Fibroblast of villous mesenchyme (primary cell): ENCODE measurements at regions not wholly inside any gene's neighbourhood (a gene's known extent, or its start where the extent isn't known, plus 50 kb on each side); places are given as distances from the start of the nearest gene placed in this dataset.
"Not testable (repeated sequence)": the region's sequence is repeated elsewhere in the genome, so short reads cannot be mapped to it uniquely, and the experiment has no call there.

Experiments
- DNase-seq: peaks from one replicate; pipeline ENCODE4 v3.0.0-alpha.2; 2010; ENCODE audit warnings: low read depth
- H3K4me3 ChIP-seq: 2 replicates; pipeline ENCODE4 v1.5.1; 2011; ENCODE audit warnings: low read depth, mild to moderate bottlenecking, low read length
- CTCF ChIP-seq: IDR thresholded peaks from 2 replicates; pipeline ENCODE4 v1.5.1; 2012; ENCODE audit warnings: low read depth, mild to moderate bottlenecking, low read length; ENCODE audit not compliant: insufficient read depth

- H3K4me3 ChIP-seq = peak overlapping the region; percentile 33
- peak; percentile 6 for DNase-seq
- TF ChIP-seq CTCF = no peak
Measured at GRCh38 chr6:132115714-132116366, 164.7 kb upstream of the CCN2 start.

- H3K4me3 ChIP-seq = no peak overlapping the region
- TF ChIP-seq CTCF = no peak
- DNase-seq = no peak
Measured at GRCh38 chr6:132114201-132114825, 163.1 kb upstream of the CCN2 start.

GRCh38 chr6:132109752-132110151 is 158.6 kb upstream of the CCN2 start:
- DNase-seq, H3K4me3 ChIP-seq: not testable (repeated sequence)

GRCh38 chr6:132107896-132108295 is 156.7 kb upstream of the CCN2 start:
- no peak for DNase-seq
- TF ChIP-seq CTCF = no peak
- H3K4me3 ChIP-seq = no peak overlapping the region

GRCh38 chr6:132101535-132101934 is 150.4 kb upstream of the CCN2 start:
- TF ChIP-seq CTCF = no peak
- H3K4me3 ChIP-seq = no peak overlapping the region
- no peak for DNase-seq

GRCh38 chr6:132100388-132100990 is 149.3 kb upstream of the CCN2 start:
- DNase-seq = no peak
- TF ChIP-seq CTCF = no peak
- H3K4me3 ChIP-seq = no peak overlapping the region

GRCh38 chr6:132096996-132097395 is 145.8 kb upstream of the CCN2 start:
- no peak overlapping the region for H3K4me3 ChIP-seq
- TF ChIP-seq CTCF = no peak
- DNase-seq = no peak
